OCI-M1 (cell line): ENCODE measurements at regions not wholly inside any gene's neighbourhood (a gene's known extent, or its start where the extent isn't known, plus 50 kb on each side); places are given as distances from the start of the nearest gene placed in this dataset.

Experiments used
- DNase-seq: peaks from one replicate; lab custom pipeline; 2025; lab: John Stamatoyannopoulos, UW

DNA sequence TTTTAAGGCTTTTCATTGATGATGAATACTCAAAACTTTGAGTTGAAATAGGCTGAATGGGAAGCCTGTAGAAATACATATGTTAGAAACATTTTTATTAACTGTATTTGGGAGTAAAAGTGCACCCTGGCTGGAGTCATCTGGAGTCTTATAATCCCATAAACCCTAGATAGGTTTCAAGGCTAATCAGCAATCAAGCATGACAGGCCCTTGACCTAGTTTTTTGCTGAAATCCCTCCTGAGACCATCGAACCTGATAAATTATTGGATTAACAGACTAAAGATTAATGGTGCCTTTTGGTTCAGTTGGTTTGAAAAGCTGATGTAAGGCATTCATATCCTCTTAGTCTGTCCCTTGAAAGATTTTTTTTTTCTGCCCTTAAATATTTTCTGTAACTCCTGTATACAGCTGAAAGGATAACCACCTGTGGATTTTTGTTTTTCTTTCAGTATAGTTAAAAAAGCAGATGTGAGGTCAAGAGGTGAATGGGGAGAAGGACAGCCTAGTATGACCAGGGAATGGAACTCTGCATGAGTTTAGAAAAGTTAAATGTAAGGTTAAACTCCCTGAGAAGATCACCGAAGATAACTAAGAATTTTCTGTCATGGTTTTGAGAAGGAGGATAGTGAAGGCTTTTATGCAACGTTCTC, 69.4 kb upstream of the STXBP5L start:
- DNase-seq = no peak

GRCh38 chr3:120839120-120839519, 68.9 kb upstream of the STXBP5L start:
- DNase-seq = peak; percentile 28

GRCh38 chr3:120841264-120841663, 66.7 kb upstream of the STXBP5L start:
- no peak for DNase-seq

GRCh38 chr3:120846073-120846472, 61.9 kb upstream of the STXBP5L start:
- no peak for DNase-seq

- no peak for DNase-seq
Observed at GRCh38 chr3:120848503-120848902, 59.5 kb upstream of the STXBP5L start.

- no peak for DNase-seq
Observed at GRCh38 chr3:120850381-120851295, 57.4 kb upstream of the STXBP5L start.

DNA sequence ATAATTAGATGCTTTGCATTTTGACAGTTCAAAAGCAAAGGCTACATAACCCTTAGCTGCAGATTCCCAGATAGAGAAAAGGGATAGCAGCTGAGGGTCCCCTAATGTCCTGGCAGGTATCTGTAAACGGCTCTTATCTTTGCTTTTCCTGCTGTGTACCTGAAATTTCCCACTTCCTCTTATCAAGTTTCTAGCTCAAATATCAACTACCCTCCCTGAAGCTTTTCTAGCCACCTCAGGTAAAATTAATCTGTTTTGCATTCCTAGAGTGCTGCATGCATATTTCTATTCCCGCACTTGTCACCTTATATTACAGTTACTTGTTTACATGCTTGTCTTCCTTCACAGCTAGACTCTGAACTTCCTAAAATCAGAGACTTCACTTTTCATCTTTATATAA, 55.6 kb upstream of the STXBP5L start:
- DNase-seq = no peak

DNA sequence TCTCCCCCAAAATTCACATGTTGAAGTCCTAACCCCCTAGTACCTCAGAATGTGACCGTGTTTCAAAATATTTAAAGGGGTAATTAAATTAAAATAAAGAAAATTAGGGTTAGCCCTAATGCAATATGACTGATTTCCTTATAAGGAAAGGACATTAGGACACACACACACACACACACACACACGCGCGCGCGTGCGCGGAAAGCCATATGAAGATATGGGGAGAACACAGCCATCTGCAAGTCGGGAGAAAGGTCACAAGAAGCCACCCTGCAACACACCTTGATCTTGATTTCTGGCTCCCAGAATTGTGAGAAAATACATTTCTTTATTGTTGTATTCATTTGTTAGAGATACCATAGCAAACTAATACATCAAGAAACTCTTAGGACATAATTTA, 54.6 kb upstream of the STXBP5L start:
- no peak for DNase-seq

DNA sequence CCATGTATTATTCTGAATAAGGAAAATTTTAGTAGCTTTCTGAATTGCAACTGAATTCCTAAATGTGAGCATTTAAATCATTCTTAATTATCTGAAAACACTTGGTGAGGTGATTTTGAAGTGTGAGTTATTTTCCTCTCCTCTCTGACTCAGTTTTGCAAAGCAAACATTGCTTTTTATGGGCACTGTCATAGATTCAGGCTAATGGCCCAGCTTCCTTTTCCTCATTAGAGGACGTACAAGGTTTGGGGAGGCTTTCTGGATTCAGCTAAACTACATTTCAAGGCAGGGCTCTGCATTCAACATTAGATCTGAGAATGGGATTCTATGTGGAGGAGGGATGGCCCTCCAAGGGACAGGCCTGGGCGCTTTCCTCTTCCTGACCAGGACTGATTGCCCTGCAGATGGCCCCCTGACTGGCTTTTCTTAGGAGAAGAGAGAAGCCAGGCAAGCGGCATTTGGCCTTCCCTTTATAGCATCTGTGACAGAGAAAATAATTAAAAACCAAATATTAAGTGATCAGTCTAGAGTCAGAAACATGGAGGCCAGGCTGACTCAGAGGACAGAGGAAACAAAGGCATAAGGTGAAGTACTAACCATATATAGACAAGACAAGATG, 53.0 kb upstream of the STXBP5L start:
- no peak for DNase-seq

- no peak for DNase-seq
Observed at GRCh38 chr3:120855665-120856437, 52.2 kb upstream of the STXBP5L start.
